Neutrophil (primary cell): ENCODE measurements at regions not wholly inside any gene's neighbourhood (a gene's known extent, or its start where the extent isn't known, plus 50 kb on each side); places are given as distances from the start of the nearest gene placed in this dataset.

Experiments used
- H3K27ac ChIP-seq: fragments of 200-600 bp; sonication (generic); 2 replicates; pipeline ENCODE4 v1.5.1; 2016; ENCODE audit warnings: mild to moderate bottlenecking, moderate library complexity
- H3K27me3 ChIP-seq: fragments of 200-600 bp; sonication (generic); 2 replicates; pipeline ENCODE4 v1.6.0; 2016; ENCODE audit warnings: mild to moderate bottlenecking
- H3K36me3 ChIP-seq: fragments of 200-600 bp; sonication (generic); 2 replicates; pipeline ENCODE4 v1.5.1; 2017
- H3K4me1 ChIP-seq, 2 experiments: fragments of 200-600 bp in 1 of 2; sonication (generic) in 1 of 2; 1 replicate in 1 of 2; 2 replicates in 1 of 2; pipeline versions ENCODE4 v1.5.1 to v1.6.1; 2013 to 2016; ENCODE audit warnings: low read depth in 1 of 2, low read length in 1 of 2, mild to moderate bottlenecking in 1 of 2, moderate library complexity in 1 of 2; ENCODE audit not compliant: control insufficient read depth in 1 of 2, insufficient read depth in 1 of 2
- H3K4me3 ChIP-seq, 2 experiments: fragments of 200-600 bp in 1 of 2; sonication (generic) in 1 of 2; 1 replicate in 1 of 2; 2 replicates in 1 of 2; pipeline ENCODE4 v1.5.1; 2013 to 2016; ENCODE audit warnings: low read depth in 1 of 2, low read length in 1 of 2, mild to moderate bottlenecking in 1 of 2, moderate library complexity in 1 of 2
- H3K9me3 ChIP-seq: fragments of 200-600 bp; sonication (generic); 2 replicates; pipeline ENCODE4 v1.5.1; 2016
- CTCF ChIP-seq: fragments of 200-600 bp; sonication (generic); IDR thresholded peaks from 2 replicates; pipeline ENCODE4 v1.5.1; 2016; ENCODE audit warnings: antibody characterized with exemption

GRCh38 chr1:201704439-201704792, 124.5 kb upstream of the IPO9 start:
- Histone ChIP-seq H3K4me1 (no peaks in the 10 kb centered on the region), H3K9me3 (no peaks in the 10 kb centered on the region), H3K27ac (no peak overlapping the region), H3K4me3 (no peak overlapping the region), H3K27me3 (no peaks in the 10 kb centered on the region), H3K36me3 (no peaks in the 10 kb centered on the region)
- TF ChIP-seq CTCF, result no peak

DNA sequence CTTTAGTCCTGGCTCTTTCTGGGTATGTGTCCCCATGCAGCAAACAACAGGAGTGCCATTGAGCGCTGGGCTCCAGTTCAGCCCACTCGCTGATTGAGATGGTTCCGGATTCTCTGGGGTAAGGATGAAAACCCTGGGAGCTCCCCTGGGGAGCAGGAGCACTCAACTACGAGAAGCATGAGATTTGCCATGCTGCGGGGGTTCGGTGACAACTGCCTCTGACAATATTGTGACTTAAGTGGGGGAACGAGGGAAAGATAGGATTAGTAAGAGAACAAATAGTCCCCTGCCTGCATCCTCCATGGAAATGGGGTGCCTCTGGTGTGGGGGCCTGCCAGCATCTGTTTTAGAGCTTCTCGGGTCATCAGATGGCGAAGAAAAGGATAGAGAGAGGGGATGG, 123.6 kb upstream of the IPO9 start:
- no peaks in the 10 kb centered on the region for H3K27me3 ChIP-seq
- no peak overlapping the region for H3K4me3 ChIP-seq
- TF ChIP-seq CTCF, result no peak
- H3K36me3 ChIP-seq, result no peaks in the 10 kb centered on the region
- no peak overlapping the region for H3K27ac ChIP-seq
- no peaks in the 10 kb centered on the region for H3K9me3 ChIP-seq
- H3K4me1 ChIP-seq, result no peaks in the 10 kb centered on the region

GRCh38 chr1:201706109-201706508, 122.8 kb upstream of the IPO9 start:
- H3K36me3 ChIP-seq, result no peaks in the 10 kb centered on the region
- no peaks in the 10 kb centered on the region for H3K27me3 ChIP-seq
- no peaks in the 10 kb centered on the region for H3K4me1 ChIP-seq
- H3K4me3 ChIP-seq, result no peak overlapping the region
- TF ChIP-seq CTCF, result no peak
- no peaks in the 10 kb centered on the region for H3K9me3 ChIP-seq
- H3K27ac ChIP-seq, result no peak overlapping the region

DNA sequence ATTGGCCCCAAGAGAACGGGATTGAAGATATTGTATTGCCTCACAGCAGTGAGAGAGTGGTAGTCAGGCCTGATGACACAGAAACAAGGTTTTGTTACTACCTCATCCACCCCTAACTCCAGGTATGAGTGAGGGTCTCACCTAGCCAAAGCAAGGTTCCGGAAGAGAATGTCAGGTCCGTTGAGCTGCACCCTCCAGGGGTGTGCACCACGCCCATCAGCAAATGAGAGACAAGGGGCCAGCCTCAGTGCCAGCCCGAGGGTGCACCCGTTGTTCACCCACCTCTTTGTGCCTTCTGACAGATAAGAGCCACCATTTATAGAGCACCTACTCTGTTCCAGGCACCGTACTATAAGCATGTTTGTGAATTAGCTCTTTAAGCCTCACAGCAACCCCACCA, 121.9 kb upstream of the IPO9 start:
- no peak for TF ChIP-seq CTCF
- no peak overlapping the region for H3K4me3 ChIP-seq
- no peaks in the 10 kb centered on the region for H3K4me1 ChIP-seq
- no peaks in the 10 kb centered on the region for H3K36me3 ChIP-seq
- no peaks in the 10 kb centered on the region for H3K9me3 ChIP-seq
- no peak overlapping the region for H3K27ac ChIP-seq
- no peaks in the 10 kb centered on the region for H3K27me3 ChIP-seq

GRCh38 chr1:201707656-201708055, 121.3 kb upstream of the IPO9 start:
- no peak overlapping the region for H3K4me3 ChIP-seq
- H3K27me3 ChIP-seq, result no peaks in the 10 kb centered on the region
- H3K36me3 ChIP-seq, result no peaks in the 10 kb centered on the region
- H3K27ac ChIP-seq, result no peak overlapping the region
- H3K4me1 ChIP-seq, result no peaks in the 10 kb centered on the region
- H3K9me3 ChIP-seq, result no peaks in the 10 kb centered on the region
- TF ChIP-seq CTCF, result no peak

- Histone ChIP-seq H3K27ac (no peak overlapping the region), H3K4me3 (no peak overlapping the region), H3K36me3 (no peaks in the 10 kb centered on the region), H3K4me1 (no peaks in the 10 kb centered on the region), H3K27me3 (no peaks in the 10 kb centered on the region), H3K9me3 (no peaks in the 10 kb centered on the region)
- no peak for TF ChIP-seq CTCF
Observed at GRCh38 chr1:201708085-201708512, 120.9 kb upstream of the IPO9 start.
